DMS 273 (cell line): ENCODE measurements at regions not wholly inside any gene's neighbourhood (a gene's known extent, or its start where the extent isn't known, plus 50 kb on each side); places are given as distances from the start of the nearest gene placed in this dataset.

Experiments used
- DNase-seq: peaks from one replicate; lab custom pipeline; 2025; ENCODE audit not compliant: unreplicated experiment; lab: John Stamatoyannopoulos, UW

DNA sequence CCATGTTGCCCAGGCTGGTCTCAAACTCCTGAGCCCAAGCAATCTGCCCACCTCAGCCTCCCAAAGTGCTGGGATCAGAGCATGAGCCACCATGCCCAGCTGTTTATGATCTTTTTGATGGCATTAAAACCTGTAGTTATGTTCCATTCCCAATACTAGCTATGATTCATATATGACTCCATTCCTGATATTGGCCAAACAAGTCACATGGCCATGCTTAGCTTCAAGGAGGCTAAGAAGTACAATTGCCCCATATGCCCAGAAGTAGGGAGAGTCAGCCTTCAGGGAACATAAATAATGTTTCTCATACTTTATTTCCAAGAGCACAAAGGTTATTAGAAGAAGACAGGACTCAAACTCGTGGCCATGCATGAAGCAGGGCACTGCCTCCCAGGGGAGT lies 132.4 kb upstream of the RAB6C start:
- DNase-seq, result no peak

GRCh38 chr2:129849559-129850160 lies 129.8 kb upstream of the RAB6C start:
- DNase-seq, result peak; percentile 86

- DNase-seq, result peak; percentile 69
These were observed 122.3 kb upstream of the RAB6C start for GRCh38 chr2:129857200-129857599.

DNA sequence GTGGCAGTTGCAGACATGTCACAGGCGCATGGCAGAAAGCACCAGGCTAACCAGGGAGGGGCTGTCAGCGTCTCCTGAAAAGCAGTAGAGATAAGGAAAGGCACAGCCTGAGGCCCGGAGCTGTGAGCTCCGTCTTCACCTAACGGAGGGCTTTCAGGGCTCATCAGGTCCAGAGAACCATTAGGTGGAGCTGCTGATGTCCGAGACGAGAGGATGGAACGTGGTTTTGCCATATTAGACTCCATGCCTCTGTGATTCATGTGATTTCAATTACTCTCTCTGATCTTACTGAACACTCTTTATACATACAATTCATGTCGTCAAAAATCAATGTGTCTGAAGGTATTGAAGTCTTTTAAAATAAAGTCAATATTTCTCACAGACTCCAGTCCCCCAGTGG lies 120.3 kb upstream of the RAB6C start:
- no peak for DNase-seq

DNA sequence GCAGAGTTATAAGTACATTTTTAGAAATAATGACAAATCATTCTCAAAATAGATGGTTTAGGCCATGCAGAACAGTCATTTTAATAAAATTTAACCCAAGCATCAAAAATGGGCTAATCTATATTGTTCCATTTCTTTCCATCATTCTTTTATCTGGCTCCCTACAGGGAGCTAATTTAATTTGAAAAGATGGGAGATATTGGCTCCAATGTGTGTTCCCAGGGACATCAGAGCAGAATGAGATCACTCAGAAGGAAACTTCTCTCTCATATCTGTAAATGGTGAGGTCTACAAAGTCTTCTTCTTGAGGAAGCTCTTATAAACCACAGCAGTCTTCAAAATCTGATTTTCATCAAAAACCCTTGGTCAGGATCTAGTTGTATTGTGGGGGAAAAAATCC lies 119.4 kb upstream of the RAB6C start:
- DNase-seq, result no peak

DNA sequence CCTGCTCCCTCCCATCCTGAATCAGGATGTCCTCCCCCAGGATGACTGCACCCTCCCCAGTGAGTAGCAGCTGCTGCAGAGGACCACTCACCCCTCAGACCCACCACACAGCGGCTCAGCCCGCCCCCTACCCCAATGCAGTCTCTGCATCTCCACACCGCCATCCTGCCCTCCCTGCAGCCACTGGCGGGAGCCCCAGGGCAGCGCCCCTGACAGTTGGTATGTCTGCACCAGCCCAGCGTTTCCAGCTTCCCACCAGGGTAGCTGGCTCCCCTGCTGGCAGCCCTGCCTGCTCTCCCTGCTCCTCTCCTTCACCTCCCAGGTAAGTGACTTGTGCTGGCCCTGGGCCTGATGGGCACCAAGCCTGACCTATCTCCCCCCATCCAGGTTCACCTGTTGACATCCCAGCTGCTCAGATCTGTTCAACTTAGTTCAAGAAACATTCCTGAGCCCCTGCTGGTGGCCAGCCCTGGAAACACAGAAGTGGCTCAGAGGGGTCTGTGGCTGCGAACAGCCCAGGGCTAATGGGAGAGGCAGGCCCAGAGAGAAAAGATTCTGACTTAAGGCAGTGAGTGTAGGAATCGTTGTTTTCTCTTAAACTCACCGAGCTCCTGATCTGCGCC lies 117.7 kb upstream of the RAB6C start:
- DNase-seq, result no peak

DNA sequence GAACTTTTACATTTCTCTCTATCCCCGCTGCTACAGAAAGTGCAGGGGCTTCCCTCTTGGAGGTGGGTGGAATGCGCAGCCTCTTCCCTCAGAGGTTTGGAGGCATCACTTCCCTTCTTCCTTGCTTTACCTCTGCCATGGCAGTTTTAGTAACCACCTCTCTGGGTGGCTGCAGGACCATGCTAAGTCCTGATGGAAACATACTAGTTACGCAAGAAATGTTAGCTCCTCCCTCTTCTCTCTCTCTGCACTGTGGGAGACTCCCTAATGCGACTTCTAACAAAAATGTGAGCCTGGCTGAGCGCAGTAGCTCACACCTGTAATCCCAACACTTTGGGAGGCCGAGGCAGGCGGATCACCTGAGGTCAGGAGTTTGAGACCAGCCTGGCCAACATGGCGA lies 116.8 kb upstream of the RAB6C start:
- no peak for DNase-seq

- DNase-seq, result no peak
These were observed 116.1 kb upstream of the RAB6C start for GRCh38 chr2:129863350-129863749.

DNA sequence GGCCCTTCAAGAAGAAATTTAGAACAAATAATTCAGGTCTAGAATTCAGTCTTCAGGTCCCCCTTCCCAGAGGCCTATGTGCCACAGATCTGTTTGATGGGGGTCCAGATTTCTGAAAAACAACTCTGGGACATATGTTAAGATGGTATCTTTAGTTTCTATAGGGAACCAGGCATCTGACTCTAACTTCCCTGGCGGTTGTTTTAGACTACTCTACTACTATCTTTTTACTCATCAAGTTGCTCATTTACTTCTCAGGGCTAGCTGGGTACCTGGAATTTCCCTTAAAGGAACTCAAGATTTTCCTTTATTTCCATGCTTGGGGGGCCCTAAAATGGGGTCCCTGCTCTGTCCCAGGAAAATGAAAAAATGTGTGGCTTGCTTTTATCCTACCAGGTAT lies 114.7 kb upstream of the RAB6C start:
- peak; percentile 12 for DNase-seq

GRCh38 chr2:129865976-129866375 lies 113.5 kb upstream of the RAB6C start:
- DNase-seq, result no peak

DNA sequence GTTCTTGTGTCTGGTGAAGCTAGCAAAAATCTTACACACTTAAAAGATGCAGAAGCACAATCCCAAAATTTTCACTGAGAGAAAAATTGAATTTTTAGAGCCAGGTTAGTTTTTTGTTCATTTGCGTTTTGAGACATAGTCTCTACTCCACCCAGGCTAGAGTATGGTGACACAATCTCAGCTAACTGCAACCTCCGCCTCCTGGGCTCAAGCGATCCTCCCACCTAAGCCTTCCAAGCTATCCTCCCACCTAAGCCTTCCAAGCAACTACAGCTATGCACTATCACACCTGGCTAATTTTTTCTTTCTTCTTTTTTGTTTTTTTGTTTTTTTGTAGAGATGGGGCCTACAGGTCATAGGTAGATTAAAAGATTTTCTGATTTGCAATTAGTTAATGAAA lies 113.1 kb upstream of the RAB6C start:
- no peak for DNase-seq

DNA sequence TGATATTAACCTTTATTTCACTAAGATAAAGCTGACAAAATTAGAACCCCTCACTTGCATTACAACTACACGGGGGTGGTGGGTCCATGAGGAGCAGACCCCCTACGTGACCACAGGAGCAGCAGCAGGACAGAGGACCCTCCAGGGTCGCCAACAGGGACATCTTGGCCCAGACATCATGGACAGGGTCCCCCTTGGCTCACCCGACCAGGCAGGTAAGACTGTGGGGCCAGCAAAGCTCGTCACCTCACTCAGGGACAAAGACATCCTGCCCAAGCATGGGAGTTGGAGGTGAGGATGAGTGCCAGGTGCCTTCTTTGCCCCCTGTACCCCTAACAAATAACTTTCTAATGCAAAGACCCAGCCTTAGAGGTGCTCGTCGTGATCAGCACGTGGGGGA lies 111.3 kb upstream of the RAB6C start:
- no peak for DNase-seq

- peak; percentile 58 for DNase-seq
These were observed 108.7 kb upstream of the RAB6C start for GRCh38 chr2:129870685-129871241.

- DNase-seq, result no peak
These were observed 107.0 kb upstream of the RAB6C start for GRCh38 chr2:129872446-129872845.

- DNase-seq, result peak; percentile 18
These were observed 102.9 kb upstream of the RAB6C start for GRCh38 chr2:129876541-129876940.

DNA sequence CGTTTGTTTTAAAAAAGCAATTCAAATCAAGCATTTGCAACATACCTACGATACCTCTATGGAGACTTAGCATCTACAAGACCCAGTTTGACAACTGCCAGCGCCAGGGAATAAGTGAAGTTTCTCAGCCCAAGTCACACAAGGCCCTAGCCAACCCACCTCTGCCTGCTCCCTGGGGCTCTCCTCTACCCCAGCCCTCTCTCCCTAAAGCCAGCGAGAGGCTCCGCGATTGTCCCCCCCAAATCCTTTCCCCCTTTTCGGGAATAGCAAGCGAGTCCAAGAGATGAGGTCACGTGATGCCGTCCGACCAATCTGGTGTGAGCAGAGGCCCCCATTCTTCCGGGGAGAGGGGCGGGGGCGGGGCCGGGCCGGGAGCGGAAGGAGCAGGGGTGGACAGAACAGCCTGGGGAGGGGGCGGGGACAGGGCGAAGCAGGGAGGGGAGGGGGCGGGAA lies 102.2 kb upstream of the RAB6C start:
- peak; percentile 95 for DNase-seq

DNA sequence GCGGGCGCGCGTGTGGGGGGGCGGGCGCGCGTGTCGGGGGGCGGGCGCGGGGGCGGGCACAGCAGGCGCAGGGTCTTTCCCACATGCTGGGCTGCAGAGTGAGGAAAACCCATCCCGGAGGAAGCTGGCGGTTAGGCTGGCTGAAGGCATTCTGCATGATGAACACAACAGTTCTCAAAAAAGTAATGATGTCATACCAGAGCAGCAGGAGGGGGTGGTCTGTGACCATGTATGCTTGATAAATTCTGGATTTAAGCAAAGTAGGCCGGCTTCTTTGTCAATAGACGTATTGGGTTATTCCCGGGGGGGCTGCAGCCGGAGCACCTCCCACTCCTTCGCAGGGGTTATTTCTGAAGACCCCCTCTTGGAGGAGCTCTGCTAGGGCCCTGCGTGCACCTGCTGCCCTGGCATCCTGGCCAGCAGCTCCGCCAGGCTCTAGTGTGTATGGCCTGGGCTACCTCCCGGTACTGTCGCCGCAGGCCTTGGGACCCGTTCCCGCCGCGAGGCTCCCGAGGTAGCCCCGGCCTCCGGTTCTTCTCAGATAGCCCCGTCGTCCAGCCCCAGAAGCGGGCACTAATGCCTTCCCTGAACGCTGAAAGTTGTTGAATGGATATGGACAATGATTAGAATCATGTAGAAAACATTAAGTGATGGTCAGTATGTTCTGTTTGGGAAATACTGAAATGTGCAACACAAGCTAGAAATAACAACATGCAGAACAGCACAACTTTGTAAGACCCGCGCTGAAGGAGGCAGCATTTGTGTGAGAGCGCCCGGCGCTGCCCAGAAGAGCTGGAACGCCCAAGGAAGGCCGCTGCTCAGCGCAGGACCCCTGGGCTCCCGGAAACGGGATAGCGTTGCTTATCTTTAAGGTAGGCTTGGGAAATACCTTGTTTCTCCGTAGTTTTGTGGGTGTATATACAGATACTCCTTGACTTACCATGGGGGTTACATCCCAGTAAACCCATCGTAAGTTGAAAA lies 101.4 kb upstream of the RAB6C start:
- peak; percentile 84 for DNase-seq

DNA sequence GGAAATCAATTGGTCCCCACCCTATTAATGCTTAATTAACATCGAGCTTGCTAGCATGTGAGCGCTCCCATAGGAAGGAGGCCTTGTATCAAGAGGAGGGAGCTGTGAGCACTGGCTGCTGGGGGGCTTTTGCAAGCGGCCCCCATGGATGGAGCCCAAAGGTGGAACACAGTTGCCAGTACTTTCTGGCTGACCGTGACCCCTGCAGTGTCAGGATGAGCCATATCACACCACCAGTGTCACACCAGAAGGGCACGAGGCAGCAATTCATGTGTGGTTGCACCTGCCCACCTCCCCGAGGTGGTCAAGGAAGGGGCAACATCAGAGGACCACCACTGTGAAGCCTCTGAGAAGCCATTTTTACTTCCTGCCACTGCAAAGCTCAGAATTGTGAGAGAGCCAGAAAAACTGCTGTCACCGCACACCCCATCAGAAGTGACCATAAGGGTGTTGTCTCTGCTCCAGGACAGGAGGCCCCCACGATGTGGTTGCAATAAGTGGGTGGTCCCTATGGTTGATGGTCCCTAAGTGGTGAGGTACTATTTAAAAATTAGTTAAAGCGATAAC lies 99.8 kb upstream of the RAB6C start:
- no peak for DNase-seq

DNA sequence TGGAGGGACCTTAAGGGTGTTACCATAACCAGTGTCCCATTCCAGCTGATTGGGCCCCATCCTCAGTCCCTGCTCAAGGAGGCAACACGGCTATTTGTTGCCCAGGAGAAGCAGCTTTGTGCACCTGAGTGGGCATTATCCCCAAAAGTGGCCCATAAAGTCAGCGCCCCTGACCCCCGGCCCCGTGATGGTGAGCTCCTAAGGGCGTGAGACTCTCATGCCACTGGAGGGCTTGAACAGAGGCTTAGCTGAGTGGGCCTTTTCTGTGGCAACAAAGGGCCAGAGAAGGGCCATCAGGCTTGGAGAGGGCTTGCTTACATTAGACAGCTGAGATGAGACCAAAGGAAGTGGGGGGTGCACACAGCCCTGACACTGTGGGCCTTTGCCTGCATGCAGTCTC lies 99.2 kb upstream of the RAB6C start:
- DNase-seq, result no peak

GRCh38 chr2:129880971-129881370 lies 98.5 kb upstream of the RAB6C start:
- DNase-seq, result no peak

GRCh38 chr2:129881786-129882396 lies 97.6 kb upstream of the RAB6C start:
- no peak for DNase-seq
